22Rv1 (cell line): ENCODE measurements at regions not wholly inside any gene's neighbourhood (a gene's known extent, or its start where the extent isn't known, plus 50 kb on each side); places are given as distances from the start of the nearest gene placed in this dataset.

Source experiments
- CTCF ChIP-seq: fragments of 450-650 bp; IDR thresholded peaks from 2 replicates; pipeline ENCODE4 v1.5.1; 2017; ENCODE audit warnings: mild to moderate bottlenecking
- ZFX ChIP-seq: fragments of 450-650 bp; IDR thresholded peaks from 2 replicates; pipeline ENCODE4 v1.6.1; 2017; ENCODE audit warnings: antibody characterized with exemption, borderline replicate concordance

- TF ChIP-seq CTCF (no peak), ZFX (no peak)
Observed at GRCh38 chr1:30195424-30196134, 527.8 kb downstream of the MATN1 start.
